ENCODE measurements at regions not wholly inside any gene's neighbourhood (a gene's known extent, or its start where the extent isn't known, plus 50 kb on each side); places are given as distances from the start of the nearest gene placed in this dataset.

GRCh38 chr2:19000776-19001175 lies 357.6 kb downstream of the OSR1 start:
- TF ChIP-seq CTCF (IDR thresholded peaks at IDR 0.05) = no peak
- no peak for TF ChIP-seq POLR2A (IDR thresholded peaks at IDR 0.05)
